ENCODE measurements at regions not wholly inside any gene's neighbourhood (a gene's known extent, or its start where the extent isn't known, plus 50 kb on each side); places are given as distances from the start of the nearest gene placed in this dataset.
"Not testable (repeated sequence)": the region's sequence is repeated elsewhere in the genome, so short reads cannot be mapped to it uniquely, and the experiment has no call there.

GRCh38 chr20:47843886-47844567, 58.7 kb upstream of the SULF2 start:
- no peak for DNase-seq (ENCODE audit: low read depth)

GRCh38 chr20:47842950-47843349, 57.7 kb upstream of the SULF2 start:
- DNase-seq (ENCODE audit: low read depth) = not testable (repeated sequence)

- DNase-seq (ENCODE audit: low read depth) = not testable (repeated sequence)
Measured at GRCh38 chr20:47842004-47842403, 56.7 kb upstream of the SULF2 start.

GRCh38 chr20:47836256-47836817, 51.1 kb upstream of the SULF2 start:
- not testable (repeated sequence) for DNase-seq (ENCODE audit: low read depth)
